Fibroblast of lung (primary cell): ENCODE measurements at regions not wholly inside any gene's neighbourhood (a gene's known extent, or its start where the extent isn't known, plus 50 kb on each side); places are given as distances from the start of the nearest gene placed in this dataset.

Experiments used
- CTCF ChIP-seq, 2 donors: IDR thresholded peaks in 1 of 2; conservative IDR thresholded peaks in 1 of 2; 1 replicate in 1 of 2; 2 replicates in 1 of 2; pipeline ENCODE4 v1.5.1; 2011 to 2012; ENCODE audit warnings: low read length in 2 of 2, control low read depth in 1 of 2, inconsistent platforms in 1 of 2, low read depth in 1 of 2, mild to moderate bottlenecking in 1 of 2
- EZH2 ChIP-seq: IDR thresholded peaks from 2 replicates; pipeline ENCODE4 v1.5.1; 2012; ENCODE audit warnings: low read length, control low read depth, mild to moderate bottlenecking; ENCODE audit errors: missing control alignments

- TF ChIP-seq CTCF (conservative IDR thresholded peaks at IDR 0.05 in 1 of 2, IDR thresholded peaks at IDR 0.05 in 1 of 2; ENCODE audit: low read depth in 1 of 2, low read length in 2 of 2) = no peak
- no peak for TF ChIP-seq EZH2
Observed at GRCh38 chr2:19812166-19812565, 89.6 kb downstream of the TTC32 start.
